ENCODE measurements at regions not wholly inside any gene's neighbourhood (a gene's known extent, or its start where the extent isn't known, plus 50 kb on each side); places are given as distances from the start of the nearest gene placed in this dataset.

GRCh38 chr2:120583851-120584570, 151.7 kb upstream of the GLI2 start:
- H3K27ac Mint-ChIP-seq (ENCODE audit: unreplicated experiment), result no peak overlapping the region
- Histone ChIP-seq H3K4me3 (ENCODE audit: insufficient read depth, low read depth, low read length) (no peak overlapping the region), H3K4me1 (ENCODE audit: insufficient read depth, low read length) (no peaks in the 10 kb centered on the region), H3K36me3 (ENCODE audit: insufficient read depth, low read length) (no peaks in the 10 kb centered on the region), H3K4me2 (ENCODE audit: low read length) (no peak overlapping the region), H4K20me1 (ENCODE audit: insufficient read depth, low read length) (no peaks in the 10 kb centered on the region), H3K27ac (ENCODE audit: low read depth, low read length) (no peak overlapping the region), H2AFZ (ENCODE audit: low read depth, low read length) (no peak overlapping the region), H3K27me3 (ENCODE audit: insufficient read depth, low read length) (peaks cover 34% of the 10 kb centered on the region), H3K9ac (ENCODE audit: low read length) (no peak overlapping the region), H3K79me2 (ENCODE audit: insufficient read depth, low read length) (no peaks in the 10 kb centered on the region), H3K9me3 (ENCODE audit: insufficient read depth, low read depth, low read length) (no peaks in the 10 kb centered on the region)
- DNase-seq (ENCODE audit: low read depth), result no peak
- H3K4me3 Mint-ChIP-seq (ENCODE audit: unreplicated experiment), result no peak overlapping the region
- peaks cover 5% of the 10 kb centered on the region for H3K36me3 Mint-ChIP-seq (ENCODE audit: low read depth, unreplicated experiment)
- H3K27me3 Mint-ChIP-seq (ENCODE audit: low read depth, unreplicated experiment), result peaks cover 52% of the 10 kb centered on the region
- TF ChIP-seq EZH2 (IDR thresholded peaks at IDR 0.05; ENCODE audit: insufficient read depth, low read length) (no peak), CTCF (IDR thresholded peaks at IDR 0.05; ENCODE audit: insufficient read depth, low read depth, low read length) (no peak)
- peaks cover 14% of the 10 kb centered on the region for H3K9me3 Mint-ChIP-seq (ENCODE audit: unreplicated experiment)
- H3K4me1 Mint-ChIP-seq (ENCODE audit: low read depth, unreplicated experiment), result peaks cover 2% of the 10 kb centered on the region
- no peak for FAIRE-seq

GRCh38 chr2:120586507-120587278, 149.0 kb upstream of the GLI2 start:
- H3K79me2 ChIP-seq (ENCODE audit: insufficient read depth, low read length), result no peaks in the 10 kb centered on the region
- peak overlapping the region; percentile 71 for H2AFZ ChIP-seq (ENCODE audit: low read depth, low read length)
- H3K36me3 Mint-ChIP-seq (ENCODE audit: low read depth, unreplicated experiment), result peaks cover 6% of the 10 kb centered on the region
- H3K27ac Mint-ChIP-seq (ENCODE audit: unreplicated experiment), result no peak overlapping the region
- H3K4me2 ChIP-seq (ENCODE audit: low read length), result peak overlapping the region; percentile 63
- H3K4me1 Mint-ChIP-seq (ENCODE audit: low read depth, unreplicated experiment), result peaks cover 20% of the 10 kb centered on the region
- H3K36me3 ChIP-seq (ENCODE audit: insufficient read depth, low read length), result no peaks in the 10 kb centered on the region
- H3K27me3 ChIP-seq (ENCODE audit: insufficient read depth, low read length), result peaks cover 21% of the 10 kb centered on the region
- H3K9me3 Mint-ChIP-seq (ENCODE audit: unreplicated experiment), result peaks cover 17% of the 10 kb centered on the region
- peak overlapping the region; percentile 50 for H3K4me3 Mint-ChIP-seq (ENCODE audit: unreplicated experiment)
- no peak overlapping the region for H3K4me3 ChIP-seq (ENCODE audit: insufficient read depth, low read depth, low read length)
- no peak overlapping the region for H3K9ac ChIP-seq (ENCODE audit: low read length)
- peaks cover 26% of the 10 kb centered on the region for H3K27me3 Mint-ChIP-seq (ENCODE audit: low read depth, unreplicated experiment)
- no peak for DNase-seq (ENCODE audit: low read depth)
- no peak for FAIRE-seq
- no peaks in the 10 kb centered on the region for H3K9me3 ChIP-seq (ENCODE audit: insufficient read depth, low read depth, low read length)
- H4K20me1 ChIP-seq (ENCODE audit: insufficient read depth, low read length), result no peaks in the 10 kb centered on the region
- TF ChIP-seq EZH2 (IDR thresholded peaks at IDR 0.05; ENCODE audit: insufficient read depth, low read length), result peak; percentile 55
- TF ChIP-seq CTCF (IDR thresholded peaks at IDR 0.05; ENCODE audit: insufficient read depth, low read depth, low read length), result no peak
- H3K4me1 ChIP-seq (ENCODE audit: insufficient read depth, low read length), result peaks cover 16% of the 10 kb centered on the region
- no peak overlapping the region for H3K27ac ChIP-seq (ENCODE audit: low read depth, low read length)

Measured in astrocyte (in vitro differentiated cells and primary cell).